HG03039 (cell line): ENCODE measurements at regions not wholly inside any gene's neighbourhood (a gene's known extent, or its start where the extent isn't known, plus 50 kb on each side); places are given as distances from the start of the nearest gene placed in this dataset.

Experiments used
- ATAC-seq: cut with Tn5 transposase; IDR thresholded peaks from one replicate; pipeline ENCODE4 v1.9.1; 2021; ENCODE audit warnings: mild to moderate bottlenecking, moderate library complexity; ENCODE audit not compliant: unreplicated experiment

GRCh38 chr10:120279196-120279595 is 177.8 kb upstream of the PLPP4 start:
- ATAC-seq = no peak

DNA sequence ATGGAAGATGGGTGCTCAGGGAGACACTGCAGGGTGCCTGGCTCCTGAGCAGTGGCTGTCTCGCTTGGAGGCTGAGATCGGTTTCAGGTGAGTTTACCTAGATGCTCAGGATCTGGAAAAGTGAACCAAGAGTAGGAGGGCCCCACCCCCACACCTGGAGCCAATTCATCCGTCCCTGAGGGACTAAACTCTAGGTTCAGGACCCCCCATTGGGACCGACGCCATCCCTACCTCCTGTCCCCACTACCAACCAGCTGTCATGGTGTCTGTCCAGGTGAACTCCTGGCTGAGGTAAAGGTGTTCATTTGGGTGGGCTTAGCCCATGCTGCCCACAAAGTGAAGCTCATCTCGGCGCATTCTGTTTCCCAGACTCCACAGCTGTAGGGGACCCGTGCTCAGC is 174.6 kb upstream of the PLPP4 start:
- ATAC-seq = no peak

DNA sequence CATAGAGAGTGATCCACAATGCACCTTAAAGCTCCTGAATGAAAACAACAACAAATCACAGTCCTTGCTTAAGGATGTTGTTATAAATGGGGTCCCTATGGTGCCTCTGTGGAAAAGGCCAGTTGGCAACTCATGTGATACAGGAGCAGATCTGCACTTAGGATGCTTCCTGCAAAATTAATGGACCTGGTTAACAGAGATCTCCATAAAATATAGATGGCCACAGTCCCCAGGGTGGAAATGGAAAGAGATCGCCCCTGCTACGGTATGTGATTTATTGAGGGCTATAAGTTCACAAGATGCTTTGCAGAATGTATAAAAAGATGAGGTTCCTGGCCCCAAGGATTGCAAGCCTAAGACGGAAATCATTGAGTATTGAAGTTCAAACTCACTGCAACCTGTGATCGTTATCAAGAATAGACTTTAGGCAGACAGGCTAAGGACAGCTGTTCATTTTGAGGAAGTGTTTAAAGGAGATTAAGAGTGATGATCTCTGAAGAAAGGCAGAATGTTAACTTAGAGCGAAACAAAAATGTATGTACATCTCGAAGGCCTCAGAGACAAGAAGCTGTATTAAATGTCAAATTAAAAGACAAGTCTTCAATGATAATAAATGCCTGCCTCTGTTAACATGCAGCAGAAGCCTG is 174.1 kb upstream of the PLPP4 start:
- no peak for ATAC-seq

DNA sequence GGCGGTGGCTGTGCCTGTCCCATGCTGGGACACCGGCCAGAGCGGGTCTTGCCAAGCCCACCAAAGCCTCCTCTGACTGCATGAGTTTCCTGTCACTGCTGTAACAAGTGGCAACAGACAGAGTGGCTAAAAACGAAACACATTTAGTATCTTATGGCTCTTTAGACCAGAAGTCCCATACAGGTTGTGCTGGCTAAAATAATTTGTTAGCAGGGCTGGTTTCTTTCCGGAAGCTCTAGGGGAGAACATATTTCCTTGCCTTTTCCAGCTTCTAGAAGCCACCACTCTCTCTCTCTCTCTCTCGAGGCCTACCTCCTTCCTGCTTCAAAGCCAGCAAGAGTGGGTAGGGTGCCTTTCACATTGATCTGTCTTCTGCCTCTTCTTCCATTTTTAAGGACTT is 171.6 kb upstream of the PLPP4 start:
- ATAC-seq = no peak

DNA sequence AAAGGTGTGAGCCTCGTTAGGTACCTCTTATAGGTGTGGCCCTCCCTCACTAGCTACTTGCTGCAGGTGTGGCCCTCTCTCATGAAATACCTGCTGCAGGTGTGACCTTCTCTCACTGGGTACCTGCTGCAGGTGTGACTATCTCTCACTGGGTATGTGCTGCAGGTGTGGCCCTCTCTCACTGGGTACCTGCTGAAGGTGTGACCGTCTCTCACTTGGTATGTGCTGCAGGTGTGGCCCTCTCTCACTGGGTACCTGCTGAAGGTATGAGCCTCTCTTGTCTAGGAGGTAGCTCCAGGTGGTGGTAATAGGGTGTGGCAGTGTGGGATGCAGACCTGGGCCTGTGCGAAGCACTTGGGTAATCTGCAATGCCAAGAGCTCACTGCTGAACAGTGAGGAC is 170.7 kb upstream of the PLPP4 start:
- no peak for ATAC-seq

DNA sequence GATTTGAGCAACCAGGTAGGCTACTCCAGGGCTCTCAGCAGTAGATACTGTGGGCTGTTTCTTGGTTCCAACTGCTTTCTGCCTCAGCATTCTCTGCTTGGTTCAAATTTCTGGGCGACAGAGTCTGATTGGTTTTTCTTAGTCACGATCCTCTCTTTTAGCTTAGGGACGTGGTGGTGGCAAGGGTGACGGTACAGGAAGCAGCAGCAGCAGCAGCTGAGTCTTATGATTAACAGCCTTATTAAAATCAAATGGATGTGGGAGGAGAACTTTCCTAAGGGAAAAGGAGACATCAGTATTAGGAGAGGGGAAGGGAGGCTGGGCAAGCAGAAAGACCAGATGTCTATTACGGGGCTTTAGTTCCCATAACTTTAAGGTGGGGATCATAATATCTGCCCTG is 156.5 kb upstream of the PLPP4 start:
- no peak for ATAC-seq

DNA sequence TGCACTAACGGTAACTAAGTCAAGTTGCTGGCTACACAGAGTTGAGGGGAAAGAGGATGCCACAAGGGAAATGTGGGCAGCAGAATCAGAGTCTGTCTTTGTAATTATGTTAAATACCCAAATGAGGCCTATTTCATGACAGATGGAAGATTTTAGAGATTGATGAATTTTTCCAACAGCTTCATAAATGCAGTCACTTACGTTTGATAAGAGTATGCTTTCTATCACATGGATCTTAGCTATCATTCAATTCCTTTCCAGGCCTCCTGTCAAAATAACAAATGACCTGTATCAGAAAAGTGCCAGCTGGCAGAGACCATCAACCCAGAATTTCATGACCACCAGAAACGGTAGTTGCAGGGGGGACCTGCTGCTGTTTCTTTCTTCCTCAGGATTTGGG is 148.4 kb upstream of the PLPP4 start:
- no peak for ATAC-seq

DNA sequence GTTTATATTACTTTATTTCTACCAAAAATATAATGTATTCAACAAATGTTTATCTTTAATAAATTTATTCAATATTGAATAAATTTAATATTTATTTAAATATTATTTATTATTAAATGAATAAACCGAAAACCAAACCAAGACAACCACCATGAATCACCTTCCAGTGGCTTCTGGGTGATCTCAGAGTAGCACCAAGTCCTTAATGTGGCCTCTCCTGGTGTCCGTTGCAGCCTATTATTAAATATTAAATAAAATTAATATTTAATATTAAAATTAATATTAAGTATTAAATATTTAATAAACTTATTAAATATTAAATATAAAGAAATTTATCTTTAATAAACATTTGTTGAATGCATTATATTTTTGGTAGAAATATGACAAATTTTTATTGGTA is 143.3 kb upstream of the PLPP4 start:
- no peak for ATAC-seq

GRCh38 chr10:120314442-120314841 is 142.6 kb upstream of the PLPP4 start:
- ATAC-seq = no peak

DNA sequence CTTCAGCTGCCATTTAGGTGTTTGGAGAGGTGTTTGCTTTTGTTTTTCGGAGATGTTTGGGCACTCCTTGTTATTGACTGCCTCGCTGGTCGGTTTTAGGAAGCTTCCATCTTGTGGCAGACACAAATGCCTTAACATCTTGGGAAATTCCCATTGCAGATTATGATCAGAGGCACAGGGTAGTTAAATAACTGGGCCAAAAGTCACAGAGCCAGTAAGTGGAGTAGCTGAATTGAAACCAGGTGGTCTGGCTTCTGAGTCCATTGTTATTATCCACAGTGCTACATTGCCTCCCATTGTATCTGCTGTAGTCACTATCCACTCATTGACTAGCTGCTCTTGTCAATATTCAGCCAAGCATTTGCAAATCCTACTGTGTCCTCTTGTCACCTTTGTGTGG is 138.2 kb upstream of the PLPP4 start:
- ATAC-seq = no peak

DNA sequence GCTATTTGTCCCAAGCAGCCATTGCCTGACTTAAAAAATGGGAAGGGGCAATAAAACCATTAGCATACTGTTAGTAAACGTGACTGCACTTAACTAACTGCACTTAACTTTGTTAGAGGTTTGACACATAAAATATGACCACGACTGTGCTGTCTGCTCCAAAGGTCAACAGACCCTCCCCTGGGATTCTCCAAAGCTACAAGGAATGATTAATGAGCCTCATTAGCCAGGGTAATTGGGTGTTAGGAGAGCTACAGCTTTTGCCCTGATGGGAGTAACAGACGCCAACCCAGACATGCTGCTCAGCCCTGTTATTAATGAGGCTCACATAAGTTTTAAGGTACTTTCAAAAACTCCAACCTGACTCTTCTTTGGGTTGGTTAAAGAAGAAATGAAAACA is 129.4 kb upstream of the PLPP4 start:
- no peak for ATAC-seq

- no peak for ATAC-seq
These were observed 128.4 kb upstream of the PLPP4 start for GRCh38 chr10:120328647-120329046.

DNA sequence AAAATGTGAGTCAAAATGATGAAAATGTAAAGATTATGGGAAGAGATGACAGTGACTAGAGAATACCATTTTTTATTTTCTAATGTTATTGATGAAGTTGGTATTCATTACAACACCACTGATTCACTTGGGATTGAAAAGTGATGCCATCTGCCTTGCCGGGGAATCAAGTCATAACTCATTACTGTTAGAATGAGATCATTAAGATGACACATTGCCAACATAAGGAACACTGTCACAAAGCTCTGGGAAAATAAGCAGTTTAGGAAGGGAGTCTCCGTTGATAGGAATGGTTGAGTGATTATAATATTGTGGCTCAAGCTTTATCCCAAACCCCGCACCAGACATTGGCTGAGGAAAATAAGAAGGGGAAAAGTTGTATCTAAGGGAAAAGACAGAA is 121.5 kb upstream of the PLPP4 start:
- ATAC-seq = no peak

DNA sequence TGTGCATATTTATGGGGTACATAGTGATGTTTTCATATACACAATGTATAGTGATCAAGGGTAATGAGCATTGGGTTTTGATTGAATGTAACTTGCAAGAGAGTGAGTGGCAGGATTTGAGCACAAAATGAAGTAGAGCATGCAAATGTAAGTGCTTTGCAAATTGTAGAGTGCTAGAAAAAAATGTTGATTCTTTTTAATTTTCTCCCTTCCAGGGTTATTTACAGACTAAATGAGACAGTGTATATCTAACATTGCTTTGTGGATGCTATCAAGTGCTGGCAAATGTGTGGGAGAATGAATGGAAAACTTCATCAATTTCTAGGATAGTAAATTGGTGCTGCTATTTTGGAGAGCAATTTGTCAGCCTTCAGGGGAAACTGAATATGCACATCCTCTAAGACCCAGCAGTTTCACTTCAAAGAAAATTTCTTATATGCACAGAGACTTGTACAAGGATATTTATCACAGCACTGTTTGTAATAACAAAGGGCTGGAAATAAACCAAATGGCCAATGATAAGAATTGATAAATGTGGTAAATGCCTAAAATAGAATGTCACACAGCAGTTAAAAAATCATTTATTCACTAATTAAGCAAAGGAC is 120.6 kb upstream of the PLPP4 start:
- no peak for ATAC-seq

DNA sequence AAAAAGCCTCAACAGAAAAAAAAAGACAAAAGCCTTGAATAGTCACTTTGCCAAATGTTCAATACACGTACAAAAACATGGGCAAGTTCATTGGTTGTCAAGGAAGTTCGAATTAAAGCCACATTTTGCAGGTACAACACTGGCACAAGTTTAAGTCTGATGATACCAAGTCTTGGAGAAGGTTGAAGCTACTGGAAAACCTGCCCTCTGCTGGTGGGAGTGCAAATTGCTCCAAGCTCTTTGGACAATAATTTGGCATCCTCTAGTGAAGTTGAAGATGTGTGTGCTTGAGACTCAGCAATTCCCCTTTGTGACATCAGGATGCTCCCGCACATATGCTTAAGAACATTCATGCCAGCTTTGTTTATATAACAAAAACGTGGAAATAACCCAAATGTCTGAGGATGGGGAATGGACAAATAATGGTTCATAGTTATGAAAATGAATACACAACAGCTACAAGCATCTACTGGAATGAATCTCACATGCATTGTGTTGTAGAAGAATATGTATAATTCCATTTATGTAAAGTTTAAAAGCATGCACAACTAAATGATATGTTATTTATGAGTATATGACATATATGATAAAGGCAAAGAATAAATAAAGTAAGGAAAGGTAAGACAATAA is 120.0 kb upstream of the PLPP4 start:
- ATAC-seq = no peak

- no peak for ATAC-seq
These were observed 114.8 kb upstream of the PLPP4 start for GRCh38 chr10:120342115-120342714.

DNA sequence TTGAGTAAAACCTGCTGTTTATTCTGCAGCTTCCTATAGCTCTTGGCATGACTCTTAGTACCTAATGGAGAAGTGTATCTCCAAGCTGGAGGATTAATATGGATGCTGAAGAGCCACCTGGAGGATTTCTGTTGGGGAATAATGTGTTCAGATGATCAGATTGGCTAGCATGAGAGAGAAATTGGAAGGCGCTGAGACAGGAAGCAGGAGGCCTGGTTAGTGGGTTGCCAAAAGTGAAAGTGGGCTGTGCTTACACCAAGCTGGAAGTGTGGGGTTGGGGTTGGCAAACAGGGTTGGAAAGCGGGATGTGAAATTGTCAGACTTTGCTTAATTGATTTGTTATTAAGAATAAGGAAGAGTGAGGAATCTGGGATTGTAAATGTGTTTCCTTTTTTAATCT is 111.8 kb upstream of the PLPP4 start:
- ATAC-seq = no peak

DNA sequence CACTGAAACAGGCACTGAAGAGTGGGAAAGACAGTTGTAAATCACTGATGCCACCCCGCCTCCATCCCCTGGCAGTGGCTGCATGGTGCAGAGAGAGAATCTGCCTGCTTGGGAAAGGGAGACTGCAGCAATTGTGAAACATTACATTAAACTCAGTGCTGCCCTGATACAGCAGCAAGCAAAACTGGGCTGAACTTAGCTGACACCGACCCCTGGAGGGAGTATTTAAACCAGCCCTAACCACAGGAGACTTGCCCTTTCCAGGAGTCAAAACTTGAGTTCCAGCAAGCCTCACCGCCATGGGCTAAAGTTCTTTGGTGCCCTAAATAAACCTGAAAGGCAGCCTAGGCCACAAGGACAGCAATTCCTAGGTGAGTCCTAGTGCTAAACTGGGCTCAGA is 109.4 kb upstream of the PLPP4 start:
- no peak for ATAC-seq

GRCh38 chr10:120349069-120349468 is 108.0 kb upstream of the PLPP4 start:
- ATAC-seq = no peak

- ATAC-seq = no peak
These were observed 101.6 kb upstream of the PLPP4 start for GRCh38 chr10:120355425-120355824.

DNA sequence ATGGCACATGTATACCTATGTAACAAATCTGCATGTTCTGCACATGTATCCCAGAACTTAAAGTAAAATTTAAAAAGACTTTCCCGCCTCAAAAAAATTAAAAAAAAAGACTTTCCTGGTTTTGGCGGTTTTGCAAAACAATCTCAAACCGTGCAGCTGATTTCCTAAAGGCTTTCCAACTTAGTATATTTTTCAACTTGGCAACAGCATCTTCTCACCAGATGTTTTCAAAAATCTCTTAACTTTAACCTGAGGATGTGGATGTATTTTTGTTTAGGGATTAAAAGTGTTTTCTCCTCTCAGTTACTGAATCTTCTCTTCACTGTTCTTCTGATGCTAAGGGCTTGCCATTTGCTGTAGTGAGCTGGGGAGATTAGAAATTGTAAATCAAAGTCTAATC is 96.5 kb upstream of the PLPP4 start:
- no peak for ATAC-seq

DNA sequence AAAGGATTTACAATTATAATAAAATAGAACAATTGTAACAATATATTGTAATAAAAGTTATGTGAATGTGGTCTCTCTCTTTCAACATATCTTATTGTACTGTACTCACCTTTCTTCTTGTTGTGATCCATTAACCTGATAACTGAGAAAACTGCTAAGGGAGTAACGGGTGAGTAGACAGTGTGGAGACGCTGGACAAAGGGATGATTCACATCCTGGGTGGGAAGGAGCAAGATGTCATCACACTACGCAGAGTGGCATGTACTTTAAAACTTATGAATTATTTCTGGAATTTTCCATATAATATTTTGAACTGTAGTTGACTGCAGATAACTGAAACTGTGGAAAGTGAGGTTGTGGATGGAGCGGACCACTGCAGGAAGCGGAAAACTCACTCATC is 91.2 kb upstream of the PLPP4 start:
- ATAC-seq = no peak
